GM12872 (cell line): ENCODE measurements at regions not wholly inside any gene's neighbourhood (a gene's known extent, or its start where the extent isn't known, plus 50 kb on each side); places are given as distances from the start of the nearest gene placed in this dataset.

ENCODE experiments used
- CTCF ChIP-seq: IDR thresholded peaks from 3 replicates; pipeline ENCODE4 v1.5.1; 2011; ENCODE audit warnings: low read depth, mild to moderate bottlenecking, low read length, moderate library complexity; ENCODE audit not compliant: insufficient read depth

GRCh38 chr4:79250887-79251286 is 75.0 kb downstream of the NAA11 start:
- no peak for TF ChIP-seq CTCF

GRCh38 chr4:79249881-79250503 is 75.9 kb downstream of the NAA11 start:
- TF ChIP-seq CTCF = no peak

- TF ChIP-seq CTCF = no peak
These were observed 77.3 kb downstream of the NAA11 start for GRCh38 chr4:79248610-79249009.

- TF ChIP-seq CTCF = no peak
These were observed 78.0 kb downstream of the NAA11 start for GRCh38 chr4:79247695-79248394.

GRCh38 chr4:79241846-79242245 is 84.0 kb downstream of the NAA11 start:
- TF ChIP-seq CTCF = peak; percentile 45; the same call in 2 of the 3 replicates

- no peak for TF ChIP-seq CTCF
These were observed 88.0 kb downstream of the NAA11 start for GRCh38 chr4:79237851-79238250.

GRCh38 chr4:79236785-79237184 is 89.1 kb downstream of the NAA11 start:
- no peak for TF ChIP-seq CTCF
